Lower leg skin (tissue), 3 donors: ENCODE measurements at regions not wholly inside any gene's neighbourhood (a gene's known extent, or its start where the extent isn't known, plus 50 kb on each side); places are given as distances from the start of the nearest gene placed in this dataset.

Experiments
- POLR2A ChIP-seq, 2 donors: fragments of 450-650 bp; IDR thresholded peaks; one replicate each; pipeline ENCODE4 v1.6.1; 2016 to 2017; ENCODE audit warnings: antibody characterized with exemption in 2 of 2, mild to moderate bottlenecking in 1 of 2, moderate library complexity in 1 of 2
- TF ChIP-seq, protein P1 (sequence below), 3 donors: fragments of 450-650 bp; IDR thresholded peaks; one replicate each; pipeline ENCODE4 v1.5.1; 2016; ENCODE audit warnings: antibody characterized with exemption in 3 of 3, mild to moderate bottlenecking in 3 of 3, moderate library complexity in 2 of 3

DNA sequence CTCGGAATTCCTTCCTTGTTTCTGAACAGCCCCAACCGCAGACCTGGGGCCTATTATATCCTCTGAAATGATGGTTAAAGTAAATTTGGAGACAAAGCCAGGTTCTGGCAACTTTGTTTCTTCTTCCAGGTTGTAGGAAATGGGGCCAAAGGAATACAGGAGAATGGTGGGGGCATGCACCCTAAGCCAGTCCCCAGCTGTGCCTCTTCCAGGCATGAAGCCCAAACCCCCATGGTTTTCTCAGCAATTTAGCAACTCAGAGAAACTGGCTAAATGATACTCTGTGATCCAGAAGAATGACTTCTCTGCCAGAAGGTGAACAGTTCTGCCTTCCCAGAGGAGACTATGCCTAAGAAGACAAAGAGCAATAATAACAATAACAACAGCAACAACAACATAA lies 635.0 kb upstream of the FANCL start:
- TF ChIP-seq, protein P1, sequence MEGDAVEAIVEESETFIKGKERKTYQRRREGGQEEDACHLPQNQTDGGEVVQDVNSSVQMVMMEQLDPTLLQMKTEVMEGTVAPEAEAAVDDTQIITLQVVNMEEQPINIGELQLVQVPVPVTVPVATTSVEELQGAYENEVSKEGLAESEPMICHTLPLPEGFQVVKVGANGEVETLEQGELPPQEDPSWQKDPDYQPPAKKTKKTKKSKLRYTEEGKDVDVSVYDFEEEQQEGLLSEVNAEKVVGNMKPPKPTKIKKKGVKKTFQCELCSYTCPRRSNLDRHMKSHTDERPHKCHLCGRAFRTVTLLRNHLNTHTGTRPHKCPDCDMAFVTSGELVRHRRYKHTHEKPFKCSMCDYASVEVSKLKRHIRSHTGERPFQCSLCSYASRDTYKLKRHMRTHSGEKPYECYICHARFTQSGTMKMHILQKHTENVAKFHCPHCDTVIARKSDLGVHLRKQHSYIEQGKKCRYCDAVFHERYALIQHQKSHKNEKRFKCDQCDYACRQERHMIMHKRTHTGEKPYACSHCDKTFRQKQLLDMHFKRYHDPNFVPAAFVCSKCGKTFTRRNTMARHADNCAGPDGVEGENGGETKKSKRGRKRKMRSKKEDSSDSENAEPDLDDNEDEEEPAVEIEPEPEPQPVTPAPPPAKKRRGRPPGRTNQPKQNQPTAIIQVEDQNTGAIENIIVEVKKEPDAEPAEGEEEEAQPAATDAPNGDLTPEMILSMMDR (IDR thresholded peaks at IDR 0.05) = no peak
- TF ChIP-seq POLR2A (IDR thresholded peaks at IDR 0.05) = no peak
